Liver (tissue), 8 donors: ENCODE measurements at regions not wholly inside any gene's neighbourhood (a gene's known extent, or its start where the extent isn't known, plus 50 kb on each side); places are given as distances from the start of the nearest gene placed in this dataset.

Experiments
- DNase-seq: peaks from one replicate; pipeline ENCODE4 v3.0.0-alpha.2; 2017; ENCODE audit warnings: low spot score
- H3K27ac ChIP-seq, 2 donors: one replicate each; pipeline ENCODE4 v1.7.0; 2013; ENCODE audit warnings: inconsistent platforms in 2 of 2, low read length in 2 of 2, control low read depth in 1 of 2, low read depth in 1 of 2, mild to moderate bottlenecking in 1 of 2
- H3K27me3 ChIP-seq, 4 donors: one replicate each; pipeline versions ENCODE4 v1.6.1 to v1.7.0; 2013; ENCODE audit warnings: low read length in 3 of 4, inconsistent platforms in 1 of 4, mild to moderate bottlenecking in 1 of 4, moderate library complexity in 1 of 4; ENCODE audit not compliant: control insufficient read depth in 4 of 4, insufficient read depth in 4 of 4
- H3K36me3 ChIP-seq, 4 donors: one replicate each; pipeline versions ENCODE4 v1.6.1 to v1.7.0; 2013; ENCODE audit warnings: low read length in 3 of 4, mild to moderate bottlenecking in 3 of 4, low read depth in 1 of 4, moderate library complexity in 1 of 4; ENCODE audit not compliant: control insufficient read depth in 4 of 4, insufficient read depth in 3 of 4
- H3K4me1 ChIP-seq, 4 donors: one replicate each; pipeline versions ENCODE4 v1.6.1 to v1.7.0; 2013; ENCODE audit warnings: low read length in 3 of 4, mild to moderate bottlenecking in 3 of 4, moderate library complexity in 1 of 4; ENCODE audit not compliant: control insufficient read depth in 4 of 4, insufficient read depth in 4 of 4
- H3K4me3 ChIP-seq, 3 donors: one replicate each; pipeline versions ENCODE4 v1.6.1 to v1.7.0; 2013; ENCODE audit warnings: low read length in 3 of 3, control low read depth in 1 of 3, low read depth in 1 of 3, mild to moderate bottlenecking in 1 of 3
- H3K9ac ChIP-seq, 2 donors: one replicate each; pipeline ENCODE4 v1.7.0; 2013; ENCODE audit warnings: low read length in 2 of 2, mild to moderate bottlenecking in 2 of 2, moderate library complexity in 2 of 2, control low read depth in 1 of 2, low read depth in 1 of 2
- H3K9me3 ChIP-seq, 4 donors: one replicate each; pipeline versions ENCODE4 v1.6.1 to v1.7.0; 2013; ENCODE audit warnings: low read length in 3 of 4; ENCODE audit not compliant: control insufficient read depth in 4 of 4
- EGR1 ChIP-seq, 2 donors: IDR thresholded peaks; 2 replicates each; pipeline ENCODE4 v1.6.1; 2016 to 2018; ENCODE audit warnings: antibody characterized with exemption in 2 of 2, low read depth in 2 of 2
- FOXA1 ChIP-seq: IDR thresholded peaks from 2 replicates; pipeline ENCODE4 v1.6.1; 2016; ENCODE audit warnings: antibody characterized with exemption
- FOXA2 ChIP-seq: IDR thresholded peaks from 2 replicates; pipeline ENCODE4 v1.6.1; 2016; ENCODE audit warnings: antibody characterized with exemption
- GABPA ChIP-seq, 2 donors: IDR thresholded peaks in 1 of 2; conservative IDR thresholded peaks in 1 of 2; 2 replicates each; pipeline ENCODE4 v1.6.1; 2016; ENCODE audit warnings: antibody characterized with exemption in 2 of 2, mild to moderate bottlenecking in 1 of 2, moderate library complexity in 1 of 2
- HNF4A ChIP-seq, 2 donors: conservative IDR thresholded peaks; 2 replicates each; pipeline ENCODE4 v1.6.1; 2016; ENCODE audit warnings: antibody characterized with exemption in 2 of 2, mild to moderate bottlenecking in 2 of 2
- HNF4G ChIP-seq: IDR thresholded peaks from 2 replicates; pipeline ENCODE4 v1.6.1; 2016; ENCODE audit warnings: antibody characterized with exemption
- JUND ChIP-seq, 2 donors: IDR thresholded peaks; 2 replicates each; pipeline ENCODE4 v1.6.1; 2016; ENCODE audit warnings: antibody characterized with exemption in 2 of 2
- NR2F2 ChIP-seq: IDR thresholded peaks from 2 replicates; pipeline ENCODE4 v1.6.1; 2016; ENCODE audit warnings: antibody characterized with exemption
- RAD21 ChIP-seq, 2 donors: IDR thresholded peaks; 2 replicates each; pipeline ENCODE4 v1.6.1; 2016; ENCODE audit warnings: antibody characterized with exemption in 2 of 2, mild to moderate bottlenecking in 2 of 2
- RXRA ChIP-seq, 2 donors: IDR thresholded peaks; 2 replicates each; pipeline ENCODE4 v1.6.1; 2017 to 2018; ENCODE audit warnings: antibody characterized with exemption in 2 of 2, mild to moderate bottlenecking in 1 of 2
- SP1 ChIP-seq: IDR thresholded peaks from 2 replicates; pipeline ENCODE4 v1.6.1; 2018; ENCODE audit warnings: antibody characterized with exemption, mild to moderate bottlenecking
- TAF1 ChIP-seq: conservative IDR thresholded peaks from 2 replicates; pipeline ENCODE4 v1.6.1; 2016; ENCODE audit warnings: antibody characterized with exemption, mild to moderate bottlenecking
- YY1 ChIP-seq: IDR thresholded peaks from 2 replicates; pipeline ENCODE4 v1.6.1; 2016; ENCODE audit warnings: antibody characterized with exemption, mild to moderate bottlenecking
- WGBS: extraction: QIAGEN DNeasy Blood & Tissue Kit; methylation state at CpG from one replicate; pipeline ENCODE4 v1.1.7; 2013; 5-methylcytosine and 5-hydroxymethylcytosine counted together
- TF ChIP-seq, protein P1 (sequence below): IDR thresholded peaks from 2 replicates; pipeline ENCODE4 v1.6.1; 2016; ENCODE audit warnings: antibody characterized with exemption
- TF ChIP-seq, protein P2 (sequence below): IDR thresholded peaks from 2 replicates; pipeline ENCODE4 v1.6.1; 2016; ENCODE audit warnings: antibody characterized with exemption
- TF ChIP-seq, protein P3 (sequence below): IDR thresholded peaks from 2 replicates; pipeline ENCODE4 v1.6.1; 2016; ENCODE audit warnings: antibody characterized with exemption, mild to moderate bottlenecking
- TF ChIP-seq, protein P4 (sequence below): fragments of 150-350 bp; IDR thresholded peaks from 2 replicates; pipeline ENCODE4 v1.5.1; 2017; ENCODE audit warnings: improper control_type of control experiment, low read depth, low read length; ENCODE audit not compliant: missing input control
- TF ChIP-seq, protein P5 (sequence below): IDR thresholded peaks from 2 replicates; pipeline ENCODE4 v1.6.1; 2016; ENCODE audit warnings: antibody characterized with exemption
- donor health status: healthy.
- donor health status: healthy.
- donor health status: healthy.
- donor health status: healthy.
- donor health status: healthy.

DNA sequence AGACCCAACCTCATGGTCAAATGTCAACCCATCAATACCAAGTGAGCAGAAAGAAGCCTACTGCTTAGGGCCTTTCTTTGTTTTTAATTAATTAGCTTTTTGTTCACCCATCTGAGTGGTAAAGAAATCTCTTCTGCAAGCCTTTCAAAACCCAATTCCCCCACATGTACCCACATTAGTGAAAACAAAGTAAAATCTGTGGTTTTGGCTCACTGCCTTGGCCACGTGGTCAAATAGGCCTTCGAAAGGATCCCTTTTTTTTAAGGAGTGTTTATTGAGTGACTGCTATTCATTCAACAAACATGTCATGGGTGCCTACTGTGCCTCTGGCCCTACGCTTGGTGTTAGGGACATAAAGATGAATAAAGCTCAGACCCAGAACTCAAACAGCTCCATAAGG, 160.1 kb downstream of the NUAK1 start:
- DNase-seq, result no peak
- TF ChIP-seq, protein P1, sequence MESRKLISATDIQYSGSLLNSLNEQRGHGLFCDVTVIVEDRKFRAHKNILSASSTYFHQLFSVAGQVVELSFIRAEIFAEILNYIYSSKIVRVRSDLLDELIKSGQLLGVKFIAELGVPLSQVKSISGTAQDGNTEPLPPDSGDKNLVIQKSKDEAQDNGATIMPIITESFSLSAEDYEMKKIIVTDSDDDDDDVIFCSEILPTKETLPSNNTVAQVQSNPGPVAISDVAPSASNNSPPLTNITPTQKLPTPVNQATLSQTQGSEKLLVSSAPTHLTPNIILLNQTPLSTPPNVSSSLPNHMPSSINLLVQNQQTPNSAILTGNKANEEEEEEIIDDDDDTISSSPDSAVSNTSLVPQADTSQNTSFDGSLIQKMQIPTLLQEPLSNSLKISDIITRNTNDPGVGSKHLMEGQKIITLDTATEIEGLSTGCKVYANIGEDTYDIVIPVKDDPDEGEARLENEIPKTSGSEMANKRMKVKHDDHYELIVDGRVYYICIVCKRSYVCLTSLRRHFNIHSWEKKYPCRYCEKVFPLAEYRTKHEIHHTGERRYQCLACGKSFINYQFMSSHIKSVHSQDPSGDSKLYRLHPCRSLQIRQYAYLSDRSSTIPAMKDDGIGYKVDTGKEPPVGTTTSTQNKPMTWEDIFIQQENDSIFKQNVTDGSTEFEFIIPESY, result no peak
- TF ChIP-seq GABPA (IDR thresholded peaks at IDR 0.05 in 1 of 2, conservative IDR thresholded peaks at IDR 0.05 in 1 of 2) (no peak), NR2F2 (no peak), HNF4G (no peak), HNF4A (conservative IDR thresholded peaks at IDR 0.05) (no peak), YY1 (no peak), EGR1 (IDR thresholded peaks at IDR 0.05; ENCODE audit: low read depth in 2 of 2) (no peak), FOXA2 (no peak), RXRA (IDR thresholded peaks at IDR 0.05) (no peak), SP1 (no peak), TAF1 (no peak), JUND (IDR thresholded peaks at IDR 0.05) (no peak), RAD21 (IDR thresholded peaks at IDR 0.05) (no peak), FOXA1 (no peak)
- TF ChIP-seq, protein P2, sequence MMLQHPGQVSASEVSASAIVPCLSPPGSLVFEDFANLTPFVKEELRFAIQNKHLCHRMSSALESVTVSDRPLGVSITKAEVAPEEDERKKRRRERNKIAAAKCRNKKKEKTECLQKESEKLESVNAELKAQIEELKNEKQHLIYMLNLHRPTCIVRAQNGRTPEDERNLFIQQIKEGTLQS, result no peak
- TF ChIP-seq, protein P3, sequence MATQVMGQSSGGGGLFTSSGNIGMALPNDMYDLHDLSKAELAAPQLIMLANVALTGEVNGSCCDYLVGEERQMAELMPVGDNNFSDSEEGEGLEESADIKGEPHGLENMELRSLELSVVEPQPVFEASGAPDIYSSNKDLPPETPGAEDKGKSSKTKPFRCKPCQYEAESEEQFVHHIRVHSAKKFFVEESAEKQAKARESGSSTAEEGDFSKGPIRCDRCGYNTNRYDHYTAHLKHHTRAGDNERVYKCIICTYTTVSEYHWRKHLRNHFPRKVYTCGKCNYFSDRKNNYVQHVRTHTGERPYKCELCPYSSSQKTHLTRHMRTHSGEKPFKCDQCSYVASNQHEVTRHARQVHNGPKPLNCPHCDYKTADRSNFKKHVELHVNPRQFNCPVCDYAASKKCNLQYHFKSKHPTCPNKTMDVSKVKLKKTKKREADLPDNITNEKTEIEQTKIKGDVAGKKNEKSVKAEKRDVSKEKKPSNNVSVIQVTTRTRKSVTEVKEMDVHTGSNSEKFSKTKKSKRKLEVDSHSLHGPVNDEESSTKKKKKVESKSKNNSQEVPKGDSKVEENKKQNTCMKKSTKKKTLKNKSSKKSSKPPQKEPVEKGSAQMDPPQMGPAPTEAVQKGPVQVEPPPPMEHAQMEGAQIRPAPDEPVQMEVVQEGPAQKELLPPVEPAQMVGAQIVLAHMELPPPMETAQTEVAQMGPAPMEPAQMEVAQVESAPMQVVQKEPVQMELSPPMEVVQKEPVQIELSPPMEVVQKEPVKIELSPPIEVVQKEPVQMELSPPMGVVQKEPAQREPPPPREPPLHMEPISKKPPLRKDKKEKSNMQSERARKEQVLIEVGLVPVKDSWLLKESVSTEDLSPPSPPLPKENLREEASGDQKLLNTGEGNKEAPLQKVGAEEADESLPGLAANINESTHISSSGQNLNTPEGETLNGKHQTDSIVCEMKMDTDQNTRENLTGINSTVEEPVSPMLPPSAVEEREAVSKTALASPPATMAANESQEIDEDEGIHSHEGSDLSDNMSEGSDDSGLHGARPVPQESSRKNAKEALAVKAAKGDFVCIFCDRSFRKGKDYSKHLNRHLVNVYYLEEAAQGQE, result no peak
- TF ChIP-seq, protein P4, sequence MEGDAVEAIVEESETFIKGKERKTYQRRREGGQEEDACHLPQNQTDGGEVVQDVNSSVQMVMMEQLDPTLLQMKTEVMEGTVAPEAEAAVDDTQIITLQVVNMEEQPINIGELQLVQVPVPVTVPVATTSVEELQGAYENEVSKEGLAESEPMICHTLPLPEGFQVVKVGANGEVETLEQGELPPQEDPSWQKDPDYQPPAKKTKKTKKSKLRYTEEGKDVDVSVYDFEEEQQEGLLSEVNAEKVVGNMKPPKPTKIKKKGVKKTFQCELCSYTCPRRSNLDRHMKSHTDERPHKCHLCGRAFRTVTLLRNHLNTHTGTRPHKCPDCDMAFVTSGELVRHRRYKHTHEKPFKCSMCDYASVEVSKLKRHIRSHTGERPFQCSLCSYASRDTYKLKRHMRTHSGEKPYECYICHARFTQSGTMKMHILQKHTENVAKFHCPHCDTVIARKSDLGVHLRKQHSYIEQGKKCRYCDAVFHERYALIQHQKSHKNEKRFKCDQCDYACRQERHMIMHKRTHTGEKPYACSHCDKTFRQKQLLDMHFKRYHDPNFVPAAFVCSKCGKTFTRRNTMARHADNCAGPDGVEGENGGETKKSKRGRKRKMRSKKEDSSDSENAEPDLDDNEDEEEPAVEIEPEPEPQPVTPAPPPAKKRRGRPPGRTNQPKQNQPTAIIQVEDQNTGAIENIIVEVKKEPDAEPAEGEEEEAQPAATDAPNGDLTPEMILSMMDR, result no peak
- TF ChIP-seq, protein P5, sequence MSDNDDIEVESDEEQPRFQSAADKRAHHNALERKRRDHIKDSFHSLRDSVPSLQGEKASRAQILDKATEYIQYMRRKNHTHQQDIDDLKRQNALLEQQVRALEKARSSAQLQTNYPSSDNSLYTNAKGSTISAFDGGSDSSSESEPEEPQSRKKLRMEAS, result no peak
- Histone ChIP-seq H3K27me3 (no peaks in the 10 kb centered on the region), H3K9ac (no peak overlapping the region), H3K4me1 (no peaks in the 10 kb centered on the region), H3K27ac (no peak overlapping the region), H3K36me3 (no peaks in the 10 kb centered on the region), H3K9me3 (no peaks in the 10 kb centered on the region), H3K4me3 (no peak overlapping the region)
- 60% methylated on average over 3 of the region's 3 CpGs for WGBS

DNA sequence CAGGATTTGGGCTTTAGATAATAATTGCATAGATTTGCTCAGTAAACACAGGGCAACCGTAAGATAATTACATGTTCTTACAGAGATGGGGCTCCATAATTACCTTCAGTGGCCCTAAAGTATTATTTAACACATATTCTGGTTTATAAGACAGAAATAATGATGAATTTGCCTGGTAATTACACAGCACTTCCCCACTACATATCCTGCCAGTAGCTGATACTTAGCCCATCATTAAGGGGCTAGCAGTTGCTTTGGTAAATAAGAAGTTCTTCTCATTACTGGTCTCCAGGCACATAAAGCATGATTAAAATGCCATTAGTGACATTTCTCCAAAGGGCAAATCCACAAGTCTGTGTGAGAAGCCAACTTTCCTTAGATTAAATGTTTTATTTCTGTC, 158.7 kb downstream of the NUAK1 start:
- Histone ChIP-seq H3K4me1 (no peaks in the 10 kb centered on the region), H3K27ac (no peak overlapping the region), H3K36me3 (no peaks in the 10 kb centered on the region), H3K4me3 (no peak overlapping the region), H3K27me3 (no peaks in the 10 kb centered on the region), H3K9me3 (no peaks in the 10 kb centered on the region), H3K9ac (no peak overlapping the region)
- no peak for DNase-seq
- 89% methylated on average over 1 of the region's 1 CpG for WGBS
- TF ChIP-seq, protein P4, result no peak
- TF ChIP-seq EGR1 (IDR thresholded peaks at IDR 0.05; ENCODE audit: low read depth in 2 of 2), result no peak
- no peak for TF ChIP-seq RXRA (IDR thresholded peaks at IDR 0.05)
- TF ChIP-seq HNF4A (conservative IDR thresholded peaks at IDR 0.05), result no peak
- TF ChIP-seq SP1, result no peak
- no peak for TF ChIP-seq JUND (IDR thresholded peaks at IDR 0.05)
- TF ChIP-seq, protein P3, result no peak
- no peak for TF ChIP-seq FOXA2
- no peak for TF ChIP-seq NR2F2
- no peak for TF ChIP-seq RAD21 (IDR thresholded peaks at IDR 0.05)
- TF ChIP-seq, protein P5, result no peak
- TF ChIP-seq GABPA (IDR thresholded peaks at IDR 0.05 in 1 of 2, conservative IDR thresholded peaks at IDR 0.05 in 1 of 2), result no peak
- TF ChIP-seq HNF4G, result no peak
